ENCODE measurements at regions not wholly inside any gene's neighbourhood (a gene's known extent, or its start where the extent isn't known, plus 50 kb on each side); places are given as distances from the start of the nearest gene placed in this dataset.

DNA sequence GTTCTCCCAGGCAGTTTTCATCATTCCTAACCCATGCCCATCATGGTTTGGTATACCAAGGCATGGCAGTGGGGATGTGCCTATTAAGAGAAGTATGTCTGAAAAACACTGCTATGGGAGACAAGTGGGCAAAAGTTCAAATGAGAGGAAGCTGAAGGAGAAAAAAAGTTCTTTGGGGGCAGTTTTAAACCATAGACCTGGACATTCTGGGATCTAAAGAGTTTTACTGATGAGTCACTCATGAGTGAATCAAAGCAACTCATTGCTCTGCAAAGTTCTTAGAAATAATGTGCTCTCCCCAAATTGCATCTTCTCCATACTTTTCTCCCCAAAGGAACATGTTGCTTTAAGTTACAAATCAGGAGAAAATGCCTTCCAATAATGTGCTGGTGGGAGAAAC is 256.9 kb upstream of the MTPN start:
- Histone ChIP-seq H3K4me1 (ENCODE audit: insufficient read depth, low read length) (no peaks in the 10 kb centered on the region), H3K9ac (ENCODE audit: low read depth, low read length) (no peak overlapping the region), H3K27me3 (ENCODE audit: insufficient read depth, low read length) (no peaks in the 10 kb centered on the region), H3K9me3 (ENCODE audit: insufficient read depth, low read depth, low read length) (no peaks in the 10 kb centered on the region; the same call in 1 of the 2 replicates), H3K36me3 (ENCODE audit: insufficient read depth, low read depth, low read length) (no peaks in the 10 kb centered on the region), H3K27ac (ENCODE audit: low read length) (no peak overlapping the region), H3K4me3 (ENCODE audit: low read length) (no peak overlapping the region)

GRCh38 chr7:136230210-136230609 is 253.1 kb upstream of the MTPN start:
- Histone ChIP-seq H3K36me3 (ENCODE audit: insufficient read depth, low read depth, low read length) (no peaks in the 10 kb centered on the region), H3K4me1 (ENCODE audit: insufficient read depth, low read length) (no peaks in the 10 kb centered on the region), H3K4me3 (ENCODE audit: low read length) (no peak overlapping the region), H3K9me3 (ENCODE audit: insufficient read depth, low read depth, low read length) (no peaks in the 10 kb centered on the region; the same call in 1 of the 2 replicates), H3K27ac (ENCODE audit: low read length) (no peak overlapping the region), H3K27me3 (ENCODE audit: insufficient read depth, low read length) (no peaks in the 10 kb centered on the region), H3K9ac (ENCODE audit: low read depth, low read length) (no peak overlapping the region)

- Histone ChIP-seq H3K9me3 (ENCODE audit: insufficient read depth, low read depth, low read length) (no peaks in the 10 kb centered on the region), H3K27ac (ENCODE audit: low read length) (no peak overlapping the region)
These were observed 252.6 kb upstream of the MTPN start for GRCh38 chr7:136229790-136230189.

GRCh38 chr7:136228171-136228570 is 251.0 kb upstream of the MTPN start:
- H3K9ac ChIP-seq (ENCODE audit: low read depth, low read length) = no peak overlapping the region
- H3K36me3 ChIP-seq (ENCODE audit: insufficient read depth, low read depth, low read length) = no peaks in the 10 kb centered on the region
- H3K27me3 ChIP-seq (ENCODE audit: insufficient read depth, low read length) = no peaks in the 10 kb centered on the region
- no peaks in the 10 kb centered on the region for H3K9me3 ChIP-seq (ENCODE audit: insufficient read depth, low read depth, low read length)
- H3K4me3 ChIP-seq (ENCODE audit: low read length) = no peak overlapping the region
- no peaks in the 10 kb centered on the region for H3K4me1 ChIP-seq (ENCODE audit: insufficient read depth, low read length)
- H3K27ac ChIP-seq (ENCODE audit: low read length) = no peak overlapping the region

More at GRCh38 chr7:136229790-136230189, 252.6 kb upstream of the MTPN start:
- Histone ChIP-seq H3K27me3 (ENCODE audit: insufficient read depth, low read length) (no peaks in the 10 kb centered on the region), H3K4me3 (ENCODE audit: low read length) (no peak overlapping the region), H3K4me1 (ENCODE audit: insufficient read depth, low read length) (no peaks in the 10 kb centered on the region), H3K9ac (ENCODE audit: low read depth, low read length) (no peak overlapping the region), H3K36me3 (ENCODE audit: insufficient read depth, low read depth, low read length) (no peaks in the 10 kb centered on the region)

GRCh38 chr7:136214356-136214755 is 237.2 kb upstream of the MTPN start:
- Histone ChIP-seq H3K27me3 (ENCODE audit: insufficient read depth, low read length) (no peaks in the 10 kb centered on the region), H3K9ac (ENCODE audit: low read depth, low read length) (no peak overlapping the region), H3K9me3 (ENCODE audit: insufficient read depth, low read depth, low read length) (no peaks in the 10 kb centered on the region), H3K27ac (ENCODE audit: low read length) (no peak overlapping the region), H3K36me3 (ENCODE audit: insufficient read depth, low read depth, low read length) (no peaks in the 10 kb centered on the region), H3K4me3 (ENCODE audit: low read length) (no peak overlapping the region), H3K4me1 (ENCODE audit: insufficient read depth, low read length) (no peaks in the 10 kb centered on the region)

GRCh38 chr7:136213012-136213411 is 235.9 kb upstream of the MTPN start:
- H3K4me3 ChIP-seq (ENCODE audit: low read length) = no peak overlapping the region
- no peak overlapping the region for H3K27ac ChIP-seq (ENCODE audit: low read length)
- no peaks in the 10 kb centered on the region for H3K27me3 ChIP-seq (ENCODE audit: insufficient read depth, low read length)
- no peaks in the 10 kb centered on the region for H3K9me3 ChIP-seq (ENCODE audit: insufficient read depth, low read depth, low read length)
- H3K36me3 ChIP-seq (ENCODE audit: insufficient read depth, low read depth, low read length) = no peaks in the 10 kb centered on the region
- no peak overlapping the region for H3K9ac ChIP-seq (ENCODE audit: low read depth, low read length)
- no peaks in the 10 kb centered on the region for H3K4me1 ChIP-seq (ENCODE audit: insufficient read depth, low read length)

GRCh38 chr7:136210664-136211063 is 233.5 kb upstream of the MTPN start:
- H3K27me3 ChIP-seq (ENCODE audit: insufficient read depth, low read length) = no peaks in the 10 kb centered on the region
- no peaks in the 10 kb centered on the region for H3K4me1 ChIP-seq (ENCODE audit: insufficient read depth, low read length)
- H3K9ac ChIP-seq (ENCODE audit: low read depth, low read length) = no peak overlapping the region
- no peak overlapping the region for H3K4me3 ChIP-seq (ENCODE audit: low read length)
- H3K27ac ChIP-seq (ENCODE audit: low read length) = no peak overlapping the region
- H3K36me3 ChIP-seq (ENCODE audit: insufficient read depth, low read depth, low read length) = no peaks in the 10 kb centered on the region
- no peaks in the 10 kb centered on the region for H3K9me3 ChIP-seq (ENCODE audit: insufficient read depth, low read depth, low read length)

GRCh38 chr7:136210079-136210478 is 232.9 kb upstream of the MTPN start:
- Histone ChIP-seq H3K36me3 (ENCODE audit: insufficient read depth, low read depth, low read length) (no peaks in the 10 kb centered on the region), H3K9ac (ENCODE audit: low read depth, low read length) (no peak overlapping the region), H3K27me3 (ENCODE audit: insufficient read depth, low read length) (no peaks in the 10 kb centered on the region), H3K27ac (ENCODE audit: low read length) (no peak overlapping the region), H3K4me3 (ENCODE audit: low read length) (no peak overlapping the region), H3K9me3 (ENCODE audit: insufficient read depth, low read depth, low read length) (no peaks in the 10 kb centered on the region), H3K4me1 (ENCODE audit: insufficient read depth, low read length) (no peaks in the 10 kb centered on the region)

DNA sequence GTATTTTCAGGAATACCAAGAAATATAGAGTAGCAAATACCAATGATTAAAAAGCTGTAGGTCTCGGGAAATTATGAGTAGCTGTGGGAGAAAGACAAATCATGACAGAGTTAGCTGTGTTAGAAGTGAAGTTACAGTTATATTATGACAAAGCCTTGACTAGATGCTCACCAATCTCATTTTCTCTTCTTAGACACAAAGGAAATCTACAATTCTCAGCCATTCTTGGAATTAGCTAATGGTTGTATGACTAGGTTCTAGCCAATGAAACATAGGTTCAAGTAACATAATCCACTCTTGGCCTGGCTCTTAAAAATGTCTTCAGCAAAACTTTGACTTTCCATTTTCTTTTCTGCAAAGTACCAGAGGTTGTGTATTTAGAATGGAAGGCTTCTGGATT is 228.8 kb upstream of the MTPN start:
- Histone ChIP-seq H3K36me3 (ENCODE audit: insufficient read depth, low read depth, low read length) (no peaks in the 10 kb centered on the region), H3K4me3 (ENCODE audit: low read length) (no peak overlapping the region), H3K9ac (ENCODE audit: low read depth, low read length) (no peak overlapping the region), H3K4me1 (ENCODE audit: insufficient read depth, low read length) (no peaks in the 10 kb centered on the region), H3K27me3 (ENCODE audit: insufficient read depth, low read length) (no peaks in the 10 kb centered on the region), H3K27ac (ENCODE audit: low read length) (no peak overlapping the region), H3K9me3 (ENCODE audit: insufficient read depth, low read depth, low read length) (no peaks in the 10 kb centered on the region)

DNA sequence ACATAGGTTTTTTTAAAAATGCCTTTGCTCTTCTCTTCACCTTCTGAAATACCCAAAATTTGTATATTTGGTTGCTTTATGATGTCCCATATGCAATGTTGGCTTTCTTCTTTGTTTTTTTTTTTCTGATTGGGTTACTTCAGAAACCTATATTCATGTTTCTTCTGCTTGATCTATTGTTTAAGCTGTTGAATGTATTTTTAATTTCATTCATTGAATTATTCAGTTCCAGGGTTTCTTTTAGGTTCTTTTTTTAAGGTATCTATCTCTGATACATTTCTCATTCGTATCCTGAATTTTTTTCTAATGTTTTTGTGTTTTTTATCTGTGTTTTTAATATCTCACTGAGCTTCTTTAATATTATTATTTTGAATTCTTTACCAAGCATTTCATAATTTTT is 221.0 kb upstream of the MTPN start:
- no peak overlapping the region for H3K9ac ChIP-seq (ENCODE audit: low read depth, low read length)
- no peaks in the 10 kb centered on the region for H3K36me3 ChIP-seq (ENCODE audit: insufficient read depth, low read depth, low read length)
- no peaks in the 10 kb centered on the region for H3K9me3 ChIP-seq (ENCODE audit: insufficient read depth, low read depth, low read length)
- H3K27me3 ChIP-seq (ENCODE audit: insufficient read depth, low read length) = no peaks in the 10 kb centered on the region
- H3K27ac ChIP-seq (ENCODE audit: low read length) = no peak overlapping the region
- H3K4me1 ChIP-seq (ENCODE audit: insufficient read depth, low read length) = no peaks in the 10 kb centered on the region
- H3K4me3 ChIP-seq (ENCODE audit: low read length) = no peak overlapping the region

- no peaks in the 10 kb centered on the region for H3K36me3 ChIP-seq (ENCODE audit: insufficient read depth, low read depth, low read length)
- H3K27me3 ChIP-seq (ENCODE audit: insufficient read depth, low read length) = no peaks in the 10 kb centered on the region
- H3K9me3 ChIP-seq (ENCODE audit: insufficient read depth, low read depth, low read length) = no peaks in the 10 kb centered on the region
- no peak overlapping the region for H3K9ac ChIP-seq (ENCODE audit: low read depth, low read length)
- H3K4me1 ChIP-seq (ENCODE audit: insufficient read depth, low read length) = no peaks in the 10 kb centered on the region; the same call in 1 of the 2 replicates
- no peak overlapping the region for H3K27ac ChIP-seq (ENCODE audit: low read length)
- no peak overlapping the region for H3K4me3 ChIP-seq (ENCODE audit: low read length)
These were observed 217.7 kb upstream of the MTPN start for GRCh38 chr7:136194878-136195277.

- Histone ChIP-seq H3K36me3 (ENCODE audit: insufficient read depth, low read depth, low read length) (no peaks in the 10 kb centered on the region), H3K4me3 (ENCODE audit: low read length) (no peak overlapping the region), H3K27me3 (ENCODE audit: insufficient read depth, low read length) (no peaks in the 10 kb centered on the region), H3K9ac (ENCODE audit: low read depth, low read length) (no peak overlapping the region), H3K9me3 (ENCODE audit: insufficient read depth, low read depth, low read length) (no peaks in the 10 kb centered on the region), H3K4me1 (ENCODE audit: insufficient read depth, low read length) (no peaks in the 10 kb centered on the region; the same call in 1 of the 2 replicates), H3K27ac (ENCODE audit: low read length) (no peak overlapping the region)
These were observed 216.8 kb upstream of the MTPN start for GRCh38 chr7:136193940-136194339.

All from iPS-20b (cell line).